Loucy (cell line): ENCODE measurements at regions not wholly inside any gene's neighbourhood (a gene's known extent, or its start where the extent isn't known, plus 50 kb on each side); places are given as distances from the start of the nearest gene placed in this dataset.

ENCODE experiments used
- H2AFZ ChIP-seq: fragments of 200-600 bp; sonication (generic); 2 replicates; pipeline ENCODE4 v1.6.0; 2016; ENCODE audit warnings: antibody characterized with exemption, mild to moderate bottlenecking, low read length, moderate library complexity
- H3F3A ChIP-seq: fragments of 200-600 bp; 2 replicates; pipeline ENCODE4 v1.6.0; 2016; ENCODE audit warnings: antibody characterized with exemption, low read depth, mild to moderate bottlenecking
- H3K27me3 ChIP-seq: fragments of 200-600 bp; sonication (generic); 2 replicates; pipeline ENCODE4 v1.6.1; 2014; ENCODE audit warnings: low read length, mild to moderate bottlenecking; ENCODE audit not compliant: insufficient read depth, poor library complexity, severe bottlenecking
- H3K36me3 ChIP-seq: fragments of 200-600 bp; sonication (generic); 2 replicates; pipeline ENCODE4 v1.6.1; 2016; ENCODE audit warnings: low read length; ENCODE audit not compliant: insufficient read depth
- H3K4me1 ChIP-seq: fragments of 200-600 bp; sonication (generic); 2 replicates; pipeline ENCODE4 v1.5.1; 2014; ENCODE audit warnings: low read length, mild to moderate bottlenecking; ENCODE audit not compliant: insufficient read depth, poor library complexity, severe bottlenecking
- H3K4me2 ChIP-seq: fragments of 200-600 bp; sonication (generic); 2 replicates; pipeline ENCODE4 v1.6.0; 2014; ENCODE audit warnings: antibody characterized with exemption, low read length, low read depth, mild to moderate bottlenecking; ENCODE audit not compliant: poor library complexity, severe bottlenecking
- H3K4me3 ChIP-seq: fragments of 200-600 bp; sonication (generic); 2 replicates; pipeline ENCODE4 v1.5.1; 2014; ENCODE audit warnings: low read length, mild to moderate bottlenecking, mixed read lengths; ENCODE audit not compliant: poor library complexity, severe bottlenecking
- H3K79me2 ChIP-seq: fragments of 200-600 bp; sonication (generic); 2 replicates; pipeline ENCODE4 v1.6.1; 2014; ENCODE audit warnings: low read length; ENCODE audit not compliant: insufficient read depth
- H3K9ac ChIP-seq: fragments of 200-600 bp; sonication (generic); 2 replicates; pipeline ENCODE4 v1.6.0; 2014; ENCODE audit warnings: mild to moderate bottlenecking, low read depth, low read length, moderate library complexity; ENCODE audit not compliant: poor library complexity, severe bottlenecking
- H3K9me2 ChIP-seq: fragments of 200-600 bp; sonication (generic); replicated peaks from 2 replicates; pipeline ENCODE4 v1.6.1; 2016; ENCODE audit warnings: low read depth, low read length, mixed read lengths
- H3K9me3 ChIP-seq: fragments of 200-600 bp; sonication (generic); 2 replicates; pipeline ENCODE4 v1.6.1; 2014; ENCODE audit warnings: mild to moderate bottlenecking, antibody characterized with exemption, low read length, low read depth; ENCODE audit not compliant: insufficient read depth
- H4K20me1 ChIP-seq: fragments of 200-600 bp; sonication (generic); 2 replicates; pipeline ENCODE4 v1.6.0; 2014; ENCODE audit warnings: antibody characterized with exemption, low read length, mild to moderate bottlenecking; ENCODE audit not compliant: insufficient read depth, poor library complexity, severe bottlenecking
- CTCF ChIP-seq: fragments of 200-600 bp; sonication (generic); conservative IDR thresholded peaks from 2 replicates; pipeline ENCODE4 v1.5.1; 2014; ENCODE audit warnings: mild to moderate bottlenecking, antibody characterized with exemption, low read length
- EZH2phosphoT487 ChIP-seq: fragments of 200-600 bp; IDR thresholded peaks from 2 replicates; pipeline ENCODE4 v1.6.1; 2018; ENCODE audit warnings: antibody characterized with exemption, mild to moderate bottlenecking, moderate library complexity, borderline replicate concordance

GRCh38 chr2:129458006-129458405 is 521.5 kb upstream of the RAB6C start:
- no peak overlapping the region for H3K4me3 ChIP-seq
- H4K20me1 ChIP-seq, result no peaks in the 10 kb centered on the region
- H2AFZ ChIP-seq, result no peak overlapping the region
- no peaks in the 10 kb centered on the region for H3K79me2 ChIP-seq
- no peak for TF ChIP-seq CTCF
- TF ChIP-seq EZH2phosphoT487, result no peak
- no peaks in the 10 kb centered on the region for H3F3A ChIP-seq
- H3K9me2 ChIP-seq, result no peaks in the 10 kb centered on the region
- H3K9ac ChIP-seq, result no peak overlapping the region
- peaks cover 7% of the 10 kb centered on the region for H3K27me3 ChIP-seq
- no peaks in the 10 kb centered on the region for H3K4me1 ChIP-seq
- H3K9me3 ChIP-seq, result no peaks in the 10 kb centered on the region
- no peaks in the 10 kb centered on the region for H3K36me3 ChIP-seq
- H3K4me2 ChIP-seq, result no peak overlapping the region

- Histone ChIP-seq H3K27me3 (peaks cover 7% of the 10 kb centered on the region), H3K36me3 (no peaks in the 10 kb centered on the region), H3K4me2 (no peak overlapping the region), H3F3A (no peaks in the 10 kb centered on the region), H4K20me1 (no peaks in the 10 kb centered on the region), H3K9ac (no peak overlapping the region), H3K79me2 (no peaks in the 10 kb centered on the region), H3K9me3 (no peaks in the 10 kb centered on the region), H3K4me3 (no peak overlapping the region), H2AFZ (no peak overlapping the region), H3K9me2 (no peaks in the 10 kb centered on the region), H3K4me1 (no peaks in the 10 kb centered on the region)
- TF ChIP-seq CTCF (no peak), EZH2phosphoT487 (no peak)
Measured at GRCh38 chr2:129458436-129458835, 521.0 kb upstream of the RAB6C start.

- H3K4me2 ChIP-seq, result no peak overlapping the region
- no peaks in the 10 kb centered on the region for H4K20me1 ChIP-seq
- H2AFZ ChIP-seq, result no peak overlapping the region
- no peak overlapping the region for H3K4me3 ChIP-seq
- H3F3A ChIP-seq, result no peaks in the 10 kb centered on the region
- H3K27me3 ChIP-seq, result peaks cover 2% of the 10 kb centered on the region
- no peaks in the 10 kb centered on the region for H3K9me2 ChIP-seq
- H3K4me1 ChIP-seq, result no peaks in the 10 kb centered on the region
- no peaks in the 10 kb centered on the region for H3K36me3 ChIP-seq
- TF ChIP-seq EZH2phosphoT487, result no peak
- no peak for TF ChIP-seq CTCF
- no peaks in the 10 kb centered on the region for H3K79me2 ChIP-seq
- no peak overlapping the region for H3K9ac ChIP-seq
- H3K9me3 ChIP-seq, result no peaks in the 10 kb centered on the region
Measured at GRCh38 chr2:129459200-129459876, 520.1 kb upstream of the RAB6C start.
